ENCODE measurements at regions not wholly inside any gene's neighbourhood (a gene's known extent, or its start where the extent isn't known, plus 50 kb on each side); places are given as distances from the start of the nearest gene placed in this dataset.

DNA sequence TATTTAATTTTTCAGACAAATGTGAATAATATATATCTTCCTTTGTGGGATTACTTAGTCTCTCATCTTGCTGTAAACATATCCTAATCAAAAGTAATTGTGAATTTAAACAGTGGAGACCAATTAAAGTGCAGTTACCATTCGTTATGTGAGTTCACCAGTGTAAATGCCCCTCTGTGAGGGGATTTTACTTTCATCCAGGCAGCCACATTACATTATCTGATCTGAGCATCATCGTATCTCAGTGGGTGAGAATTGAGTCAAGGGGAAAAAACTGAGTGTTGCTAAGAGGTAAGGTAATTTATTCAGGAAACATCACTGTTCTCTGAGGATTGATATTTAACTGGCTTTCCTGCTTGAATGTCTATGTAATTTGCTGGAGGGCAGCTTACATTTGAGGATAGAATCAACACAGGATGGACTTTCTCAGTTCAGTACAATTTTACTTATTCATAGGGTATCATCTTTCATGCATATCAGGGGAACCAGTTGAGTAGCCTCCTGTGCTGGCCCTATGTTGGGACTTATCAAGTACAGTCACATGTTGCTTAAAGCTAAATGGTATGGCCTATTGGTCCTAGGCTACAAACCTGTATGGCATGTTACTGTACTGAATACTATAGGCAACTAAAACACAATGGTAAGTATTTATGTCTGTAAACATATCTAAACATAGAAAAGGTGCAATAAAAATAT lies 219.7 kb downstream of the CD47 start:
- TF ChIP-seq, protein P1, sequence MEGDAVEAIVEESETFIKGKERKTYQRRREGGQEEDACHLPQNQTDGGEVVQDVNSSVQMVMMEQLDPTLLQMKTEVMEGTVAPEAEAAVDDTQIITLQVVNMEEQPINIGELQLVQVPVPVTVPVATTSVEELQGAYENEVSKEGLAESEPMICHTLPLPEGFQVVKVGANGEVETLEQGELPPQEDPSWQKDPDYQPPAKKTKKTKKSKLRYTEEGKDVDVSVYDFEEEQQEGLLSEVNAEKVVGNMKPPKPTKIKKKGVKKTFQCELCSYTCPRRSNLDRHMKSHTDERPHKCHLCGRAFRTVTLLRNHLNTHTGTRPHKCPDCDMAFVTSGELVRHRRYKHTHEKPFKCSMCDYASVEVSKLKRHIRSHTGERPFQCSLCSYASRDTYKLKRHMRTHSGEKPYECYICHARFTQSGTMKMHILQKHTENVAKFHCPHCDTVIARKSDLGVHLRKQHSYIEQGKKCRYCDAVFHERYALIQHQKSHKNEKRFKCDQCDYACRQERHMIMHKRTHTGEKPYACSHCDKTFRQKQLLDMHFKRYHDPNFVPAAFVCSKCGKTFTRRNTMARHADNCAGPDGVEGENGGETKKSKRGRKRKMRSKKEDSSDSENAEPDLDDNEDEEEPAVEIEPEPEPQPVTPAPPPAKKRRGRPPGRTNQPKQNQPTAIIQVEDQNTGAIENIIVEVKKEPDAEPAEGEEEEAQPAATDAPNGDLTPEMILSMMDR (IDR thresholded peaks at IDR 0.05): no peak

DNA sequence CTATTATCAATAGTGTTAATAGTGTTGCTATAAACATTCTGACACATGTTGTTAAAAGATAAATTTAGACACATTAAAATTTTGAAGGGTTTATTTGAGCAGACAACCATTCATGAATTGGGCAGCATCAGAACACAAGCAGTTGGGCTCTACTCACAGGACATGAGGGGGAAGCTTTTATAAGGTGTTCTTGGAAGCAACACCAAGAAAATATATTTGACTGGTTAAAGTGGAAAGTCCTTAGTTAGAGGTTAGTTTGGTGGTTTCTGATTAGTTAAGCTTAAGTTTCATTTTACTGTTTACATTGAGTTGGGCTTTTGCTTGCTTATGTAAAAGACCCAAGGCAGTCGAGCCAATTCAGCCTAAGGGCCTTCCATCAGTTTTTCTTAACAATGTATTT lies 220.7 kb downstream of the CD47 start:
- ATAC-seq (ENCODE audit: low FRiP score) (no peak), DNase-seq (ENCODE audit: low spot score) (no peak)
- TF ChIP-seq, protein P1 (IDR thresholded peaks at IDR 0.05): no peak

More for the DNA sequence above, 219.7 kb downstream of the CD47 start:
- DNase-seq (ENCODE audit: low spot score) (no peak), ATAC-seq (ENCODE audit: low FRiP score) (no peak)

DNA sequence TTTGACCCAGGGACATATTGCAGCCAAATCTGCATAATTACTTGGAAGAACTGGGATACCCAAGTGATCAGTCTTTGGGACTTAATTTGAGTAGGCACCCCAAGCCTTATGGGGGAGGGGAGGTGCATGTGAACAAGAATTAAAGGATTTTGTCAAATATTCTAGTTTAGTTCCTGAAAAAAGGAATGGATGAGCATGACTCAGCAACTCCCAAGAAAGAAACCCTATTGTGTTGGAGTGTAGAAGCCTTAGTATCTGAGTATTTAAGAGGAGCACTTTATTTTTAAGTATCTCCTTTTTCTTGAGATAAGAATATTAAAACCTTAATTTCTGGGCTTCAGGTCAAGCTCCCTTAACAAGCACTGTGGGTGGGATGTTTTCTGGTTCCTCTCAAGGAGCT lies 222.4 kb downstream of the CD47 start:
- ATAC-seq (ENCODE audit: low FRiP score): no peak
- DNase-seq (ENCODE audit: low spot score): no peak
- TF ChIP-seq, protein P1 (IDR thresholded peaks at IDR 0.05): no peak

- TF ChIP-seq, protein P1 (IDR thresholded peaks at IDR 0.05): no peak
- DNase-seq (ENCODE audit: low spot score): no peak
- ATAC-seq (ENCODE audit: low FRiP score): no peak
Measured at GRCh38 chr3:107861904-107862303, 228.9 kb downstream of the CD47 start.

DNA sequence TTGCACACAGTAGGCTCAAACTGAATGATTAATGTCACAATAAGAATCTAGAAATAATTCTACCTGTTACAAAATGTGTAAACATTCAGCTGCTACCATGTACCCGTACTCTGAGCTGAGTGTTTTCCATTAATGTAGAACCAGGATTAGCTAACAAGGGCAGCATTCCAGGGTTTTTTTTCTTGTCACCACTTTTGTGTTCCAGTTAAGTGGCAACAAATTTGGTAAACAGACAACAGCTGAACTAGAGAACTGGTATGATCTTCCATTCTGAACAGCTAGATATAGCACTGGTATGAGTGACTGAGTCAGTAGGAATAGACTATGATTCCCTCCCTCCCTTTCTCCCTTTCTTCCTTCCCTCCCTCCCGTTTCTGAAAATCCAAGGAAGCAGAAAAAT lies 229.4 kb downstream of the CD47 start:
- TF ChIP-seq, protein P1 (IDR thresholded peaks at IDR 0.05): no peak
- DNase-seq (ENCODE audit: low spot score): no peak

More for the DNA sequence above, 229.4 kb downstream of the CD47 start:
- ATAC-seq (ENCODE audit: low FRiP score): no peak

Data from omental fat pad (tissue), 3 donors.